ENCODE measurements at regions not wholly inside any gene's neighbourhood (a gene's known extent, or its start where the extent isn't known, plus 50 kb on each side); places are given as distances from the start of the nearest gene placed in this dataset.
A peak's percentile ranks its signal among the peaks of the same experiment; 100 is the strongest.

- peak; percentile 32 to 34 for DNase-seq (ENCODE audit: low read depth in 2 of 2)
Measured at GRCh38 chr6:99868074-99868702, 125.8 kb downstream of the MCHR2 start.
